ENCODE measurements at regions not wholly inside any gene's neighbourhood (a gene's known extent, or its start where the extent isn't known, plus 50 kb on each side); places are given as distances from the start of the nearest gene placed in this dataset.

- no peak for ATAC-seq
- Histone ChIP-seq H3K36me3 (ENCODE audit: low read depth) (no peaks in the 10 kb centered on the region), H3K4me3 (no peak overlapping the region), H3K9me3 (peaks cover 5% of the 10 kb centered on the region), H3K4me1 (ENCODE audit: low read depth) (no peaks in the 10 kb centered on the region)
- no peak for DNase-seq
- intact Hi-C loops (cut with DNase I, micrococcal nuclease): no loop called here
- TF ChIP-seq, protein P1, sequence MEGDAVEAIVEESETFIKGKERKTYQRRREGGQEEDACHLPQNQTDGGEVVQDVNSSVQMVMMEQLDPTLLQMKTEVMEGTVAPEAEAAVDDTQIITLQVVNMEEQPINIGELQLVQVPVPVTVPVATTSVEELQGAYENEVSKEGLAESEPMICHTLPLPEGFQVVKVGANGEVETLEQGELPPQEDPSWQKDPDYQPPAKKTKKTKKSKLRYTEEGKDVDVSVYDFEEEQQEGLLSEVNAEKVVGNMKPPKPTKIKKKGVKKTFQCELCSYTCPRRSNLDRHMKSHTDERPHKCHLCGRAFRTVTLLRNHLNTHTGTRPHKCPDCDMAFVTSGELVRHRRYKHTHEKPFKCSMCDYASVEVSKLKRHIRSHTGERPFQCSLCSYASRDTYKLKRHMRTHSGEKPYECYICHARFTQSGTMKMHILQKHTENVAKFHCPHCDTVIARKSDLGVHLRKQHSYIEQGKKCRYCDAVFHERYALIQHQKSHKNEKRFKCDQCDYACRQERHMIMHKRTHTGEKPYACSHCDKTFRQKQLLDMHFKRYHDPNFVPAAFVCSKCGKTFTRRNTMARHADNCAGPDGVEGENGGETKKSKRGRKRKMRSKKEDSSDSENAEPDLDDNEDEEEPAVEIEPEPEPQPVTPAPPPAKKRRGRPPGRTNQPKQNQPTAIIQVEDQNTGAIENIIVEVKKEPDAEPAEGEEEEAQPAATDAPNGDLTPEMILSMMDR (IDR thresholded peaks at IDR 0.05): no peak
Observed at GRCh38 chr18:56152551-56153310, 485.7 kb downstream of the TXNL1 start.

DNA sequence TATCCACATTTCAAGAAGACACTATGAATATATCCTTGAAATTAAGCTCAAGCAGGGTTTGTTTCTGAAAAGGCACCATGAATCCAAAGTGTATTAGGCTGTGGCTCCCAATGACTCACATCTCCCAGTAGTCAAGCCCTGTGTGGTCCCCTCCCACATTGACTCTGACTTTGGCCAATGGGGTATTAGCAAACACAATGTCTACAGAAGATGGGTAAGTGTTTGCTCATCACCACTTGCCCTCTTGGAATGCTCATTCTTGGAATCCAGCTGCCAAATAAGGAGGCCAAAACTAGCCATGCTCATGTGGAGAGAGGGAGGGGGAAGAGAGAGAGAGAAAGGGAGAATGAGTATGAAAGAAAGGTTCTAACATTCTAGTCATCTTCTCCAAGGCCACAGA lies 490.0 kb downstream of the TXNL1 start:
- H3K4me1 ChIP-seq (ENCODE audit: low read depth): no peaks in the 10 kb centered on the region
- intact Hi-C loops (cut with DNase I, micrococcal nuclease): no loop called here
- DNase-seq: no peak
- TF ChIP-seq, protein P1 (IDR thresholded peaks at IDR 0.05): no peak
- no peak overlapping the region for H3K4me3 ChIP-seq
- peaks cover 15% of the 10 kb centered on the region for H3K9me3 ChIP-seq
- ATAC-seq: no peak
- no peaks in the 10 kb centered on the region for H3K36me3 ChIP-seq (ENCODE audit: low read depth)

- intact Hi-C loops (cut with DNase I, micrococcal nuclease): no loop called here
- no peak for DNase-seq
Observed at GRCh38 chr18:56146565-56146964, 491.8 kb downstream of the TXNL1 start.

GRCh38 chr18:56142001-56142400 lies 496.4 kb downstream of the TXNL1 start:
- H3K4me3 ChIP-seq: no peak overlapping the region
- peaks cover 21% of the 10 kb centered on the region for H3K9me3 ChIP-seq
- intact Hi-C loops (cut with DNase I, micrococcal nuclease): no loop called here
- H3K36me3 ChIP-seq (ENCODE audit: low read depth): no peaks in the 10 kb centered on the region
- TF ChIP-seq, protein P1 (IDR thresholded peaks at IDR 0.05): no peak
- DNase-seq (no peak), ATAC-seq (no peak)
- H3K4me1 ChIP-seq (ENCODE audit: low read depth): no peaks in the 10 kb centered on the region

More at GRCh38 chr18:56146565-56146964, 491.8 kb downstream of the TXNL1 start:
- Histone ChIP-seq H3K4me3 (no peak overlapping the region), H3K9me3 (peaks cover 17% of the 10 kb centered on the region), H3K36me3 (ENCODE audit: low read depth) (no peaks in the 10 kb centered on the region), H3K4me1 (ENCODE audit: low read depth) (no peaks in the 10 kb centered on the region)
- ATAC-seq: no peak
- TF ChIP-seq, protein P1 (IDR thresholded peaks at IDR 0.05): no peak

- no peaks in the 10 kb centered on the region for H3K36me3 ChIP-seq (ENCODE audit: low read depth)
- intact Hi-C loops (cut with DNase I, micrococcal nuclease): no loop called here
- H3K4me3 ChIP-seq: no peak overlapping the region
- no peak for DNase-seq
- TF ChIP-seq, protein P1 (IDR thresholded peaks at IDR 0.05): no peak
- no peaks in the 10 kb centered on the region for H3K4me1 ChIP-seq (ENCODE audit: low read depth)
- H3K9me3 ChIP-seq: peaks cover 18% of the 10 kb centered on the region
- peak; percentile 16 for ATAC-seq
Observed at GRCh38 chr18:56139792-56140254, 498.6 kb downstream of the TXNL1 start.

Measured in mucosa of descending colon (tissue), 3 donors.